GM18909 (cell line): ENCODE measurements at regions not wholly inside any gene's neighbourhood (a gene's known extent, or its start where the extent isn't known, plus 50 kb on each side); places are given as distances from the start of the nearest gene placed in this dataset.
"Not testable (repeated sequence)": the region's sequence is repeated elsewhere in the genome, so short reads cannot be mapped to it uniquely, and the experiment has no call there.

Source experiments
- ATAC-seq: cut with Tn5 transposase; IDR thresholded peaks from one replicate; pipeline ENCODE4 v1.9.1; 2021; ENCODE audit warnings: mild to moderate bottlenecking; ENCODE audit not compliant: unreplicated experiment, poor library complexity

DNA sequence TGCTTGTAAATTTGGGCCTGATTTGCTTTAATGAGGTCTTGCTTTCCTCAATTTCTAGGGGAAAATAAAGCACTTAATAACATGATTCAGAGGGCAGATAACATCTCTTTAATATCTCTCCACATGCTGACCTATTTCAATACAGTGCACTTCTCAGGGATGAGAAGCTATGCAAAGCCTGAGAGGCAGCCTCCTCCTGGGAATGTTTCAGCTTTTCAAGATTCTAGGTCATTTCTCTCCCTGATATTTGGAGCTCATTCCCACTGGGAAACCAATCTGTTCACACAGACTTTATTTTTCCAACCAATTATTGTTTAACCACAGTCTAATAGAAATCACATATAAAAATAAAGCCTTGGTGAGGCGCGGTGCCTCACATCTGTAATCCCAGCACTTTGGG is 67.0 kb upstream of the LSAMP start:
- ATAC-seq: no peak

DNA sequence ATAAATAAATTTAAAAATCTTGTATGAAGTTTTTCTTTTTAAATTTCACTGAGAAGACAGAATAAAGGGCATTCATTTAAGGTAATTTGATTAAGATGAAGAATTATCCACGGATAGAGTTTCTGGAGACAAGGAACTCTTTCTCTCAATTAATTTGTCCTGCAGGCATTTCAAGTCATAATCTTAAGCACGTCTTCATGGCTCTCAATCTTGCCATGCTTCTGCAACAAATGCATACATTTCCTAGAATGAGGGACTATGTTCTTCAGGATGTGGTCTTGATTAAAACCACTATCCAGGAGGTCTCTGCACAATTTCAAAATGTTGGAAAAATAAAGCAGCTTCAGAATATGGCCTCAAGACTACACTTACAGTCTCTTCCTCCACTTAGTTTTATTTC is 67.6 kb upstream of the LSAMP start:
- ATAC-seq: no peak

DNA sequence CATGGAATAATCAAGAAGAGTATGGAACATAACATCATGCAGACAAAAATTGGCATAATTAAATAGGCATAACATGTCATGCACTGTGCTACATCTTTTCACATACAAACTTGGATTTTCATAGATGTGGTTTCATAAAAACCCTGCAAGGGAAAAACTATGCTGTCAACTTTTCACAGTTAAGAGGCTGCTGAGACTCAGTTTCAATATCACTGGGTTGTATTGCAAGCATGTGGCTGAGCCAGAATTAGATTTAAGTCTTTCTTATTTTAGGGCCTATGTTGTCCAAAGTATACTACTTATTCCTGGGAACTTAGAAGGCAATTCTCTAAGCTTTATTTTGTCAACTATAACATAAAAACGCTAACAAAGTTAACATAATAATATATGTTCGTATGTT is 70.7 kb upstream of the LSAMP start:
- no peak for ATAC-seq

DNA sequence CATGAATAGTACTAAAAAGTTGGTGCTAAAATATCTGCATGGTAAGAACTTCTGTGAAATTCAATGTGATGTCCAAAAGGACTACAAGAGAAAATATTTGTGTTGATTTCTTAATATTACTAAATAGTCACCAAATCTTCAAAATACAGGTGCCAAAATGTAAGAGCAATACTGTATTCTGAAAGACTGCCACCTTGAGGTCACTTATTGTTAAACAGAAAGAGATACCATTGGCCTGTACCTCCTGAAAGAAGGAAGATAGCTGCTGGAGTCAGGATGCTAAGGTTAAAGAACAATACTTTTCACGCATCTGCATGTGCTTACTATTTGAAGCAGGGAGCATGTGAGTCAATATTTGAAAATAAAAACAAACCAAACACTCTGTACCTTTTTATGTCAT is 72.0 kb upstream of the LSAMP start:
- no peak for ATAC-seq

DNA sequence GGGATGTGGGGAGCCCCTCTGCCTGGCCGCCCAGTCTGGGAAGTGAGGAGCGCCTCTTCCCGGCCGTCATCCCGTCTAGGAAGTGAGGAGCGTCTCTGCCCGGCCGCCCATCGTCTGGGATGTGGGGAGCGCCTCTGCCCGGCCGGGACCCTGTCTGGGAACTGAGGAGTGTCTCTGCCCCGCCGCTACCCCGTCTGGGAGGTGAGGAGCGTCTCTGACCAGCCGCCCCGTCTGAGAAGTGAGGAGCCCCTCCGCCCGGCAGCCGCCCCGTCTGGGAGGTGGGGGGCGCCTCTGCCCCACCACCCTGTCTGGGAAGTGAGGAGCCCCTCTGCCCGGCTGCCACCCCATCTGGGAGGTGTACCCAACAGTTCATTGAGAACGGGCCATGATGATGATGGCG is 73.8 kb upstream of the LSAMP start:
- ATAC-seq: not testable (repeated sequence)

DNA sequence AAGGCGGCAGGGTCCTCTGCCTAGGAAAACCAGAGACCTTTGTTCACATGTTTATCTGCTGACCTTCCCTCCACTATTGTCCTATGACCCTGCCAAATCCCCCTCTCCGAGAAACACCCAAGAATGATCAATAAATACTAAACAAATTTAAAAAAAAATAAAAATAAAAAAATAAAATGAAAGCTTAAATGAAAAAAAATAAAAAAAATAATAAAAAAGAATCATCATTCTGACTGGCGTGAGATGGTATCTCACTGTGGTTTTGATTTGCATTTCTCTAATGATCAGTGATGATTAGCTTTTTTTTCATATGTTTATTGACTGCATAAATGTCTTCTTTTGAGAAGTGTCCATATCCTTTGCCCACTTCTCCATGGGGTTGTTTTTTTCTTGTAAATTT is 74.5 kb upstream of the LSAMP start:
- ATAC-seq: not testable (repeated sequence)

DNA sequence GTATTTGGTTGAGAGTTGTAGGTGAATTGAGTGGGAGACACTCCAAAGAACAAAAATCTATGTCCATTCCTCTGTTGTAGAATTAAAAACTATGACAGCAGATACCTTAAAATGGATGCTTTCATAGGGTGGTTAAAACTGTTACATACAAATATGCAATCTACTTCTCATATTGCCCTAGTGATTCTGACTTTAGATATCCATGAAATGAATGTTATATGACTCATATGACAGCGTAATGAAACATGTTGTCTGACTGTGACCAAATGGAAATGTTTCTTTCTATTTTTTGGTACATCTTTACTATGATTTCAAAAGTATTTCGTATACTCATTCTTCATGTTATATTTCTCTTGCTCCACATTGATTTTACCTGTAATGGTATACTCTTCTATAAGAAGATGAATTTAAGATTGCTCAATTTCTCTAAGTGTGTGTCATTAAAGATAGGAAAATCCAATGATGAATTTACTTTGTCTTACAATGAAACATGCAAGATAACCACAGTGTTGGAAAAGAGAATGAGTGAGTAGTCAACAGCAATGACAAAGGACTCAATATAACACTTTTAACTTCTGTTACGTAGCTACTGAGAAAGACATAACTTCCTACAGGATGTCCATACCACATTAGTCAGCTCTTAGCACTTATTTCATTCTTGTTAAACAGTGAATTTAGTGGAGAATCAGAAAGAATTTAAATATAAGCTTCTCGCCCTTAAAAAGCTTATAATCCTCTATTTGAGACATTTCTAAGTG is 79.3 kb upstream of the LSAMP start:
- ATAC-seq: no peak

DNA sequence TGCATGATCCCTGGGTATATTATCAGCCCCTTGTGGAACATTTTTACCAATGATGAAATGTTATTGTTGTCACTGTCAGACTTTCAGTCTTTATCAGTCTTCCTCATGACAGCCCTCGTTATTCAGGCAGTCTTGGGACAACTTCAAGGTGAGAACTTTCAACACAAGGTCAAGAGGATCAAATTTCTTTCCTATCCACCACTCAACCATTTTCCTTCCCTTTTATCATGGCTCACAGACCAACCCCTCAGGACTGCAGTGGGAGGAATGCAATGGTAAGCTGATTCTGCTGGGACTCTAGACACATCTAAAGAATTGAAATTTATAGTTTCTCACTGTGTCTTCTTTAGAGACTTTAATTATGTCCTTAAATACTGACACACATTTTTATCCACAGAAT is 107.0 kb upstream of the LSAMP start:
- no peak for ATAC-seq

DNA sequence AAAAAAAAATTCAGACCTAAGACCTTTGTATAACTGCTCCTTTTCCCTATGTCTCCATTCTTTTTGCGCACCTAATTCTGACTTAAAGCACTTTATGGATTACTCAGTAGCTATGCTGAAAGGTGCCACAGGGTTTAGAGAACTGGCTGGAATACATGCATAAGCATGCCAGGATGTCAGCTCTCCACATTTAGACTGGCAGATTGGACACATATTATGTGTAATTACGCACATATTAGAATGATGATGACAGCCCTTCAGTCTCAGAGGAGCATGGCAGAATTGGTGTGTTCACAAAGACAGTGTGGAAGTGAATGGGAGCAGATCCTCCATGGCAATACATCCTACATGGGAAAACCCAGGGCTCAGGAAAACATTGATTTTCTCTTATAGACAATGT is 108.1 kb upstream of the LSAMP start:
- ATAC-seq: no peak

DNA sequence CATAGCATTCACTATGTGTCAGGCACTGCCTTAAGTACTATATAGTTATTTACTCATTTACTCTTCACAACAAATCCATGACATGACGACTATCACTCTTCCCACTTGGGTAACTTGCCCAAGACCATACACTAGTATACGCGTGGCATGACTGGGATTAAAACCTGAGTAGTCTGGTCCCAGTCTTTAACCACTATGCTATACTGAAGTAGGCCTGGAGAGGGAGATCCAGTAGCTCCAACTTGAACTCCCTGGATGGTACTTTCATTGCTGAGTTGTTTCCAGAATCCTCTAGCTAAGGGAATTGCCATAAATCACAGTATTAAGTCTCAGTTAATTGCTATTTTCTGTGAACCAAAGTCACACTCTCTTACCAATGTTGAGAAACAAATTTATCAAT is 116.2 kb upstream of the LSAMP start:
- ATAC-seq: no peak

DNA sequence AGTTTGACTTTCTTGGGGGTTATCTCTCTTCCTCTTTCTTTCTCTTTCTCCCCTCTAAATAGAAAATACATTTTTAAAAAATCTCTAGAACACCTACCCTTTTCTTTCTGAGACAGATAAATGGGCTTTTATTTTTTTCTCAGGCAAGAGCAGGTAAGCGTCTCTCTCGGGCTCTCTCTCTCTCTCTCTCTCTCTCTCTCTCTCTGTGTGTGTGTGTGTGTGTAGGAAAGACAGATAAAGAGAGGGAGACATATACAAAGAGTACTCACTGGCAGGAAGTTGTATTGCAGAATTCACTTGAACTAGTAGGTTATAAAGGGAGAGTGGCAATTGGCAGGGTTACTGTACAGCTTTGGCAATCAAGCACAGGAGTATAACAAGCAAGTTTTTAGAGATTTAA is 118.1 kb upstream of the LSAMP start:
- no peak for ATAC-seq

DNA sequence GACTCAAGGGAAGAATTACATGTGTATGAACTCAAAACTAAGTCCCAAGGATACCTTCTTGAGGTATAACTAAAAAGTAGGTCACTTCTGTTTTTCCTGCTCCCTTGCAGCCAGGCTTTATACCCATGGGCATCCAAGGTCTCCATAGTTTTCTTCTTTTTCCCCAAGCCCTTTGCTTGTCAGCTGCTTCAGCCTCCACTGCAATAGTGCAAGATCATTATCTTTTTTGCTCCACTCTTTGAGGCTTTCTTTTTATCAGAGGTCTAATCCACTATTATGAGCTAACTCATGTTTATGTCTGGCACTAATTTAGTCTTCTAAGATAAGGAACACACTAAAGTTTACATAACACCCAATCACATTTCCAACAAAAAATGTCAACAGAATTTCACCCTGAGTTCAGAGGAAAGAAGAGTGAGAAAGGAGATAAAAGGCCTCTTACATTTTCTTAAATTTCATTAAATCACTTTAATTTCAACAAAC is 121.2 kb upstream of the LSAMP start:
- ATAC-seq: no peak

DNA sequence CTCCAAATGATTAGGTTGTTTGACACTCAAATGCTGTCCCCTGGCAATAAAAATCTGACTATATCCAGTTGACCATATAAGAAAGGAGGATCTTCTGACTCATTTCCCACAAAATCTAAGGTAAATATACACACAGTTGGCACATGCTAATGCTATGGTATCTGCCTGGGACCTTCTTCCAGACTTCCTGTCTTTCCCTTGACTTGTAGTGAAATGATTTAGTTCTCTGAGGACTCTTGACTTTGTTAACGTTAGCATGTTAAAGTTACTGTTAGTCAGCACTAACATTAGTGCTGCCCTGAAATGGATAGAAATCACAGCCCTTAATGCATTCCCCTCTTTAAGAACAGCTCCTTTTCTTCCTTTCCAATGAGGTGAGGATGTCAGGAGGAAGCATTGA is 124.3 kb upstream of the LSAMP start:
- ATAC-seq: no peak

DNA sequence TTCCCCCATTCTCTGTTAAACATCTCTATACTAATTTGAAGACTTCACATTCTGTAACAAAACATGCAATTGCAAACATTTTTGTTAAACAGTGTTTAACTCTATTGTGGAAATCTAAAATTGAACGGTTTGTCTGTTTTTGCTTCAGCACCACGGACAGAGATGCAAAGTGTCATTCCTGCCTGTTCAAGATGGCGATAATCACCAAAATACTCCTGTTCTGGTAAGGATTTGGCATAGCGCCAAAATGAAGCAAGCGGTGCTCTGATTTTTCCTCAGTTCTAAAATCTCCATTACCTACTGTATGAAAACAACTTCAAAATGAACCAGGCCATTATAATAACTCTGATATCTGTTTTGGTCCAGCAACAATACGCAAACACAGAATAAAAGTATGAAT is 129.7 kb upstream of the TUSC7 start:
- no peak for ATAC-seq

DNA sequence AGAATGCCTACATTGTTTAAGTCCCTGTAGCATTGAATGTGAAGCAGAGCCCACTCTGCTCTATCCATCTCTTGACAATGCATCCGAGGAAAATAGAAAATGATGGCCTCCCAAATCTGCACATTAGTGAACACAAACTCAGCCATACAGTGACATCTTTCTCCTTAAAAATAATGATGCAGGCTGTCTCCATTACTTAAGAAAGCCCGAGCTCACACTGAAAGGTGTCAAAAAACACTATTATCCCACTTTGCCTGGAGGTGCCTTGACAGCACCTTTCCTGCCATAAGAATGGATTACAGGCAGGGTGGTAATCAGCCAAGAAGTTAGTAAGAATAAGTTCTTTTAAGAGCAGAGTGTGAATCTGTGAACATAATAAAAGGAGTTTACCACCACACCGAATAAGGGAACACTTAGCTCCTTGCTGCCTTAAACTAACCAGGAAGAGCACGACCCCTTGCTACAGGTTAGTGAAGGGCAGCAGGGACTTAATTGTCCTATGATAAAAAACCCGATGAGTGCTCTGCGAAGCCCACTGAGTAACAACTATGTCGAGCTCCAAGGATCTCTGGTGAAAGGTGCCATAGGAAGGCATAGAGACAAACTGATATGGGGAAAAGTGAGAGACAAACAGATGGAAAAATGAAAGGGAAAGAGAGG is 123.2 kb upstream of the TUSC7 start:
- ATAC-seq: no peak

DNA sequence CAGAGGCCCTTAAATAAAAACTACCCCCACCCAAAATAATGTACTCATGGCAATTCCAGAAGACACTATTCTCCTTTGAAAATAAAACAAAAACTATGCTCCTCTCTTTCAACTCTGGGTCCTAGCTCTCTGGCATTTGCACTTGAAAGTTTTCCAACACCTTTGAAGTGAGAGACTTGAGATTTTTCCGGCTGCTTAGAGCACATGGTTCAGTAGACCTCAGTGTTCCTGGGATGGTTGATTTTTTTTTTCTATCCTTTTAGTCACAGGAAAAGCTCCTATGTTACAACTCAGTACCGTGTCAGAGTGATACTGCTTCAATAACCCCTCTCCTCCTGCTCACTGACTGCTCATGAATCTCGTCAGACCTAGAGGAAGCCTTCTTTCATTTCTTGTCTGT is 118.3 kb upstream of the TUSC7 start:
- no peak for ATAC-seq

DNA sequence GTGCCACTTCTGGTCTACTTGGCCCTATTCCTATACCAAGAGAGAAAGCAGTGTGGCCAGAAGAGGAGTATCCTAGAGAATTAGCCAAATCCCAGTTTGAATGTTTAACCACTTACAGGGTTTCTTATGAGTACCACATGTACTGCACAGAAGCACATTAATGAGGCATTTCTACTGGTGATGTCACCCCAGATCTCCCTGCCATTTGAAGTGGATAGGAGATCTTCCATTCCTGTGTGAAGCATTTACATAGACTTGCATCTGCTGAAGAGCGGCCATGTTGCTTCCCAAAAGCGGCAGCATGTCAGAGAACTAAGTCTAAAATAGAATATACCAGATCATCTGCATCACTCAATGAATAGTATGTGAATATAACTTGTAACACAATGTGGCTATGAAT is 108.4 kb upstream of the TUSC7 start:
- no peak for ATAC-seq

DNA sequence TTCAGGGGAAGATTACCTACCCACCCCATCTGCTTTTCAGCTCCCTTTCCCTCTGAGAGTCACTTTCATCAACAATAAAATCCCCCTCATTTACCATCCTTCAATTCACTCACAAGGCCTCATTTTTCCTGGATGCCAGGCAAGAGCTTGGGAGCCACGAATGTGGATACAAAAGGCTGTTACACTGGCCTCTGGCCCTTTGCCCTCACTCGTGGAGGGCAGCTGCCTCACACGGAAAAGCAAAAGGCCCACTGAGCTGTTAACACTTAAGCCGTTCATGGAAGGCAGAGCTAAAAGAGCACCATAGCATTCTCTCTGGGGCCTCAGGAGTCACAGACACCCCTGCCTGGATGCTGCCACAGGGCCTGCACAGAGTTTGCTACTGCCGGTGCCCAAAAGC is 102.4 kb upstream of the TUSC7 start:
- no peak for ATAC-seq

DNA sequence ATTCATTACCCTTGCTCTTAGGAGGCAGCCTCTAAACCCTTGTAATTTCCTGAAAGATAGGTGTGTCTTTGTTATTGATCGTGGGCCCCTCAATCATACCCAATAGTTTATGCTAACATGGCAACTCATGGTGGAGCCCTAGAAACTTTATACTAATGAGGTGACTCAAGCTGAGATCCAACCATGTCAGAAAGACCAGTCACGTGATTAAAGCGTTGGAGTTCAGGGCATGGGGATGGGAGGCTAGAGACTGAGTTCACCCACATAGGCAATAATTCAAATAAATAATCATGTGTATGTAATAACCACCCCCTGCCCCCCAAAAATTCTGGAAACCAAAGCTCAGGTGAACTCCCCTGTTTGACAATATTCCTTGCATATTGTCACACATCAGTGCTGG is 99.5 kb upstream of the TUSC7 start:
- ATAC-seq: no peak

DNA sequence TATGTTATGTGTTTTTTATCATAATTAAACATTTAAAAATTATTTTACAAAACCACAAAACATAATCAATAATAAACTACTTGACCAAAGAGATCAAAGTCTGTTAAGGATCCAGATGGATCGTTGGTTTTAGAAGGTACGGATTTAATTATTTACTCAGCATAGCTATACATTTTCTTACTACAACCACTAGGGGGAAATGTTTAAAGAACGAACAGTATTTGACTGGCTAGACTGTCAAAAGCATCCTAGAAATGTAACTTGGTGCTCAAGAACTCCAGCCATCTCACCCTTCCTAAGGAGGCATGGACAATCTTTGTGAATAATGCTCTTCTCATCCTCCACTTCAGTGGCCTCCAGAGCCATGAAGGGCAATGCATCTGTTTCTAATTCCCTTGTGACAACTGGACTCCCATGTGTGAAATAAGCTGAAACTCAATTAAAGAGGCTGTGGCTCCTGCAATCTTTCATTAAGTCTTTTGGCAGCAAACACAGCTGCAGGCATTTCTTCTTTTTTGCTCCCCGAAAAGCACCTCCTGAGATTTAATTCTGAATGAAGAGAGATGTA is 94.7 kb upstream of the TUSC7 start:
- peak; percentile 61 for ATAC-seq

DNA sequence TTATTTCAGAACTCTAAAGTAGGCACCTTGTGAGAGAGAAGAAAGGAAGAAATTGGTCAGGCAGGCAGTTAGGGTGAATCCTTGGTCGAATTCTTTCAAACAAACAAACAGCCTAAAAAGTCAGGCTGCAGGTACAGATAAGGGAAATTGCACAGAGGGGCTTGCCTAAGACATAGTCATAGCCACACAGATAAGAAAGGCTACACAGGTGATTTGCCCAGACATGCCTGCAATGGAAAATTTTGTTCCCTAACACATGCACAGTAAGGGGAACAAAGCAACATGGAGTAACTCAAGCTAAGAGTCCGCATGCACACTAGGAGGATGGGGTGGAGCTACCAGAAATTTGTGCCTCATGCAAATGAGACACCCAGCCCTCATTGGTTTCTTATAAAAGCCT is 91.4 kb upstream of the TUSC7 start:
- no peak for ATAC-seq

DNA sequence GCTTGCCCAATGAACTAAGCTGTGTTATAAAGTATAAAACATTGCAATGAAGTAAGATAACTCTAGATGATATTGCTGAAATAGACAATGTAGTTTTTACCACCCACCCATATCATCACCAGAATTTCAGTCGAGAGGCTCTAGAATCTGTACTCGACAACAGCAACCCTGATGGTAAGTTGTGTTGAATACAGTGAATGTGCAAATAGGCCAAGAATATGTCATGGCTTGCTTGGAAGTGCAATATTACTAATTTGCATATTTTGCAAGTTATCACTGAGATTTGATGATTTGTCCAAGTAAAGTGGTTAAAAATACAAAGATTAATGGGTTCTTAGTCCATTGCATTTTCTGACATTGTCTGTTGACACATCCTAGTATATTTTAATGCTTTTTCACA is 90.6 kb upstream of the TUSC7 start:
- no peak for ATAC-seq
